NCI-H460 (cell line): ENCODE measurements at regions not wholly inside any gene's neighbourhood (a gene's known extent, or its start where the extent isn't known, plus 50 kb on each side); places are given as distances from the start of the nearest gene placed in this dataset.
"Not testable (repeated sequence)": the region's sequence is repeated elsewhere in the genome, so short reads cannot be mapped to it uniquely, and the experiment has no call there.

ENCODE experiments used
- DNase-seq: peaks from one replicate; pipeline ENCODE4 v3.0.0-alpha.2; 2016; ENCODE audit warnings: low read depth; ENCODE audit errors: extremely low read depth

- DNase-seq = no peak
Measured at GRCh38 chr5:167271511-167271910, 1019.9 kb upstream of the WWC1 start.

- DNase-seq = no peak
Measured at GRCh38 chr5:167280111-167280510, 1011.3 kb upstream of the WWC1 start.

- DNase-seq = no peak
Measured at GRCh38 chr5:167281925-167282324, 1009.5 kb upstream of the WWC1 start.

GRCh38 chr5:167283691-167284090 is 1007.8 kb upstream of the WWC1 start:
- no peak for DNase-seq

GRCh38 chr5:167284222-167284890 is 1007.1 kb upstream of the WWC1 start:
- no peak for DNase-seq

- no peak for DNase-seq
Measured at GRCh38 chr5:167285591-167285990, 1005.9 kb upstream of the WWC1 start.

GRCh38 chr5:167286891-167287290 is 1004.6 kb upstream of the WWC1 start:
- no peak for DNase-seq

GRCh38 chr5:167290478-167290877 is 1001.0 kb upstream of the WWC1 start:
- DNase-seq = no peak

- peak; percentile 89 for DNase-seq
Measured at GRCh38 chr5:167294882-167295680, 996.4 kb upstream of the WWC1 start.

- DNase-seq = no peak
Measured at GRCh38 chr5:167295681-167296005, 995.8 kb upstream of the WWC1 start.

GRCh38 chr5:167296066-167296465 is 995.4 kb upstream of the WWC1 start:
- DNase-seq = no peak

GRCh38 chr5:167296661-167297060 is 994.8 kb upstream of the WWC1 start:
- no peak for DNase-seq

GRCh38 chr5:167299861-167300260 is 991.6 kb upstream of the WWC1 start:
- DNase-seq = not testable (repeated sequence)

GRCh38 chr5:167303582-167303981 is 987.9 kb upstream of the WWC1 start:
- DNase-seq = no peak

- no peak for DNase-seq
Measured at GRCh38 chr5:167304834-167305469, 986.5 kb upstream of the WWC1 start.

GRCh38 chr5:167305591-167306213 is 985.7 kb upstream of the WWC1 start:
- DNase-seq = no peak

- DNase-seq = no peak
Measured at GRCh38 chr5:167307042-167307441, 984.4 kb upstream of the WWC1 start.

- DNase-seq = no peak
Measured at GRCh38 chr5:167308466-167308865, 983.0 kb upstream of the WWC1 start.

GRCh38 chr5:167309941-167310517 is 981.4 kb upstream of the WWC1 start:
- DNase-seq = no peak

- DNase-seq = no peak
Measured at GRCh38 chr5:167311340-167311739, 980.1 kb upstream of the WWC1 start.

- DNase-seq = no peak
Measured at GRCh38 chr5:167312225-167312624, 979.2 kb upstream of the WWC1 start.
